Upper lobe of right lung (tissue), 1 donor: ENCODE measurements at regions not wholly inside any gene's neighbourhood (a gene's known extent, or its start where the extent isn't known, plus 50 kb on each side); places are given as distances from the start of the nearest gene placed in this dataset.

Experiments
- ATAC-seq: fragments of 200-7000 bp; cut with Tn5 transposase; one replicate; pipeline ENCODE4 v1.9.1; 2020; ENCODE audit warnings: mild to moderate bottlenecking, moderate library complexity
- DNase-seq: peaks from one replicate; pipeline ENCODE4 v3.0.0-alpha.2; 2020
- H3K27ac ChIP-seq: fragments of 200-600 bp; one replicate; pipeline ENCODE4 v1.8.0; 2022
- H3K27me3 ChIP-seq: fragments of 200-600 bp; one replicate; pipeline ENCODE4 v1.8.0; 2022; ENCODE audit warnings: mild to moderate bottlenecking
- H3K36me3 ChIP-seq: fragments of 200-600 bp; one replicate; pipeline ENCODE4 v1.8.0; 2022
- H3K4me1 ChIP-seq: fragments of 200-600 bp; one replicate; pipeline ENCODE4 v1.8.0; 2022
- H3K4me3 ChIP-seq: fragments of 200-600 bp; one replicate; pipeline ENCODE4 v1.8.0; 2022; ENCODE audit warnings: mild to moderate bottlenecking
- H3K9me3 ChIP-seq: fragments of 200-600 bp; one replicate; pipeline ENCODE4 v1.8.0; 2022
- CTCF ChIP-seq: fragments of 200-600 bp; IDR thresholded peaks from one replicate; pipeline ENCODE4 v1.8.0; 2022; ENCODE audit warnings: antibody characterized with exemption
- intact Hi-C: fragments of 100-400 bp; cut with DNase I; formaldehyde crosslinking; loops from one replicate; pipeline ENCODE4 v1.11.0; 2022
- donor health status: DM: no; HTN: yes; CAD: no; lungs with severe emphysema.

GRCh38 chr20:58051367-58051766 lies 177.1 kb downstream of the ANKRD60 start:
- Histone ChIP-seq H3K9me3 (no peaks in the 10 kb centered on the region), H3K4me3 (no peak overlapping the region), H3K4me1 (peaks cover 6% of the 10 kb centered on the region), H3K27me3 (no peaks in the 10 kb centered on the region), H3K27ac (no peak overlapping the region), H3K36me3 (no peaks in the 10 kb centered on the region)
- DNase-seq: no peak
- ATAC-seq: no peak
- TF ChIP-seq CTCF: no peak
- intact Hi-C loops: no loop called here

- H3K27me3 ChIP-seq: no peaks in the 10 kb centered on the region
- intact Hi-C loops: no loop called here
- DNase-seq: no peak
- H3K4me1 ChIP-seq: no peaks in the 10 kb centered on the region
- H3K4me3 ChIP-seq: no peak overlapping the region
- no peak for ATAC-seq
- no peak for TF ChIP-seq CTCF
- no peaks in the 10 kb centered on the region for H3K9me3 ChIP-seq
- no peak overlapping the region for H3K27ac ChIP-seq
- H3K36me3 ChIP-seq: no peaks in the 10 kb centered on the region
Measured at GRCh38 chr20:58048096-58048702, 180.3 kb downstream of the ANKRD60 start.

DNA sequence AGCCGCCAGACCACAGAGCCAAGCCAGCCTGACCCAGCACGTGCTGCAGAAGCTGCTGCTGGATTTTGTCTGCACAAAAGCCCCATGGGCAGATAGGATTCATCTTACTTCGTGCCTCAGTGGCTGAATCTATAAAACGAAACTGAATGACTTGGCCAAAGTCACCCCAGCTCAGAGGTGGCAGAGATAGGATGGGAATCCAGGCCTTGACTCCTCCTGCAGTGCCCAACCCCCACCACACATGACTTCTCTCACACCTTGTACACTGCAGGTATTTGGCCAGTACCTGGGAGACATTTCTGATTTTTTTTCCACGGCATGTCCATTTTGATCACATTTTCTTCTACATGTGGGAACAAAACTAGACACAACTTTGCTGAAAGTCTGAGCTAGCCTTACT lies 182.1 kb downstream of the ANKRD60 start:
- no peak for TF ChIP-seq CTCF
- Histone ChIP-seq H3K27me3 (no peaks in the 10 kb centered on the region), H3K4me3 (no peak overlapping the region), H3K27ac (no peak overlapping the region), H3K4me1 (no peaks in the 10 kb centered on the region), H3K9me3 (no peaks in the 10 kb centered on the region), H3K36me3 (no peaks in the 10 kb centered on the region)
- no peak for ATAC-seq
- no peak for DNase-seq
- intact Hi-C loops: no loop called here

- intact Hi-C loops: no loop called here
- DNase-seq (no peak), ATAC-seq (no peak)
- H3K9me3 ChIP-seq: no peaks in the 10 kb centered on the region
- no peaks in the 10 kb centered on the region for H3K27me3 ChIP-seq
- no peak overlapping the region for H3K4me3 ChIP-seq
- H3K4me1 ChIP-seq: no peaks in the 10 kb centered on the region
- H3K36me3 ChIP-seq: no peaks in the 10 kb centered on the region
- TF ChIP-seq CTCF: no peak
- no peak overlapping the region for H3K27ac ChIP-seq
Measured at GRCh38 chr20:58045579-58045978, 182.9 kb downstream of the ANKRD60 start.

- no peak for TF ChIP-seq CTCF
- no peak overlapping the region for H3K4me3 ChIP-seq
- no peaks in the 10 kb centered on the region for H3K9me3 ChIP-seq
- intact Hi-C loops: no loop called here
- no peaks in the 10 kb centered on the region for H3K36me3 ChIP-seq
- no peak overlapping the region for H3K27ac ChIP-seq
- no peaks in the 10 kb centered on the region for H3K27me3 ChIP-seq
- ATAC-seq: no peak
- no peak for DNase-seq
- H3K4me1 ChIP-seq: no peaks in the 10 kb centered on the region
Measured at GRCh38 chr20:58044931-58045555, 183.4 kb downstream of the ANKRD60 start.
